Activated CD4-positive, alpha-beta T cell treated with anti-CD3 and anti-CD28 coated beads, Interleukin-2, Interleukin-4, amounts not matched to agents 100 ng/mL and 50 ng/mL, durations not matched to agents 16 hours and 8 hours (primary cell): ENCODE measurements at regions not wholly inside any gene's neighbourhood (a gene's known extent, or its start where the extent isn't known, plus 50 kb on each side); places are given as distances from the start of the nearest gene placed in this dataset.
"Not testable (repeated sequence)": the region's sequence is repeated elsewhere in the genome, so short reads cannot be mapped to it uniquely, and the experiment has no call there.

ENCODE experiments used
- DNase-seq: peaks from one replicate; pipeline ENCODE4 v3.0.0-alpha.2; 2020; ENCODE audit warnings: low spot score

DNA sequence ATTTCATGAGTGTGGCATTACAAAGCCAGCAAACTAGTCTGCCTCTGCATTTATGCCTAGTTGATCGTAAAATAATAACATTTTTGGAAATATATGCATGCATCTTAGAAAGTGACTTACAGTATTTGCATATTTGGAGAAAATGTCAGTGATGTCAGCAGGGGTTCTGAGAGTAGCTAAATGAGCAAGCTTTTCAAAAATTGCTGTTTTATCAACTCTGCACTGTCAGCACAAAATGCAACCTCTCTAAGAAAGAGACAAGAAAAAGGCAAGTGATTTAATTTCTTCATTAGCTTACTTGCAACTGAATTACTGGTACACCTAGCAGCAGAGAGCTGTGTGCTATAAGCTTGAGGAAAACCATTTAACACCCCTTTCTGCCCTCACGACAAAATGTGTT, 632.5 kb upstream of the MMS22L start:
- DNase-seq, result no peak

DNA sequence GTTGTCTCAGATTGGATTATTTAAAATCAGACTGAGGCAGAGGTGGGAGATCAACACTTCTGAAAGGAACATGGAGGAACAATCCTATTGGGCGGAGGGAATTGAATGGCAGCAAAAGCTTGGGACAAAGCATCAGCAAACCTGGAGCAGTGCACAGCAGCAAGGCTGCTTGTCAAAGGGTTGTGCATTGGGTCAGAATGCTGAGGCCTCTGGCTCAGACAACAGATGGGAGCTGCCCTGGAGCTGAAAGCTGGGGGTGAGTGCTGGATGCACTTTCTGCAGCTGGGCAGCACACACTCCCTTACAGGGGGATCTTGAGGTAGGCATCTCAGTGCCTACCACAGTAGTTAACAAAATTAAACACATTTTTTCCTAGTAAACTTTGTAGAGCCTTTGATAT, 634.4 kb upstream of the MMS22L start:
- no peak for DNase-seq

DNA sequence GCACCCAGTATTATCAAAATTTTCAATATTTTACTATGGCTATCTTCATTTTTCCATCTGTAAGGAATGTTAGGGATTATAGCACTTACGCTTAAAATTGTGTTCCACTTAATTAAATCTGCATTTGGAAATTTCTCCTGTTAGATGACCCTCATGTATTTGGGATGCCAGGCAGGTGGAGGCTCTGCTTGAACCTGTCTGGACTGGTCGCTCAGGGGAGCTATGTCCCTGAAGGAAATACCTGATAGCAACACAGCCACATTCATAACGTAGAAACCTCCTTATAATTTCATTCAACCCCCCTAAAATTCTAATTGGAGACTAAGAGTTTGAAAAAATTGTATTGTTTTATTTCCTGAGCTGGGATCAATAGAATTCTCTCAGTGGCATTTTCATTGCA, 636.0 kb upstream of the MMS22L start:
- DNase-seq, result no peak

DNA sequence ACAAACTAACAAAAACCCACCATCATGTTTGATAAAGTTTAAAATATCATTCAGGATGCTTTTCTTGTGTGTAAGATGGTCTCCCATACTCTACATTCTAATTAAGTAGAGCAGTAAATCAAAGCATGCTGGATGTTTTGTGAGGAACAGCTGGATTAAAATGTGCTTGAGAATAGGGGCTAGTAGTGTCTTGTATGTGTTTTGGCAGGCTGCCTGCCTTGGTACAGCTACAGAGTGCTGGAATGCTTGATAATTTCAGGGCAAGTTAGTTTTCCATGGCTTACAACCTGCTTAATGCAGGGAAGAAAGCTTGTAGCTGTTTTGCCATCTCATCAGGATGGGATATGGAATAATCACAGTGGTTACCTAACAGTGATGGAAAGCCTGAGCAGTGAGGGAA, 636.6 kb upstream of the MMS22L start:
- no peak for DNase-seq

DNA sequence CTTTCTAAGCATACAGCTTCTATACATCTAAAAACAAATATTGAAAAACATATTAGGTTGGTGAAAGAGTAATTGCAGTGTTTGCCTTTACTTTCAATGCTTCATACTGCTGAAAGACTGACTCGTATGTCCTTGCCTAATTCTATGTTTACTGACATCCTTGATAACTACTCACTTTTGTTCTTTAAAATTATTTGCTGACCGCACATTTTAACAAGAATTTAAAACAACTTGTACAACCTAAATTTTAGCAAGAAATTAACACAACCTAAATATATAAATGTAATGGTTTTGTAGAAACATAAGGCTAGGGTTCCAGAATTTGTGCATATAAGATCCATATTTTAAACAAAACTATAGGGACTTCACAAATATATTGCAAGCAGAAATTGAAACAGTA, 640.2 kb upstream of the MMS22L start:
- DNase-seq, result no peak

DNA sequence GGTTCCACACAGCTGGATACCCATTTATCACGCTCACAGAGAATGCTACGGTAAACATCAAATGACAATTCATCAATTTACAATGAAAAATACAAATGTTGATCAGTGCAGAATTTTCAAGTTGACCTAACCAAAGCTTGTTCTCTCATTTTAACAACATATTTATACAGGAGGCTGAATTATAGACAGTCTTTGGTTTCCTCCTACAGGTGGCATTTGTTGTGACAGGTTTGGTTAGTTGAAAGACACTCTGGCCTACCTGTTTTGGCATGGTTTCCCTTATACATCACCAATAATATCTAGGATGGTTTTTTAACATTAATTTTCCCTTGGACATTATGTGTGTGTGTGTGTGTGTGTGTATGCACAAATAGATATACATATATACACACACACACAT, 642.5 kb upstream of the MMS22L start:
- DNase-seq, result no peak

DNA sequence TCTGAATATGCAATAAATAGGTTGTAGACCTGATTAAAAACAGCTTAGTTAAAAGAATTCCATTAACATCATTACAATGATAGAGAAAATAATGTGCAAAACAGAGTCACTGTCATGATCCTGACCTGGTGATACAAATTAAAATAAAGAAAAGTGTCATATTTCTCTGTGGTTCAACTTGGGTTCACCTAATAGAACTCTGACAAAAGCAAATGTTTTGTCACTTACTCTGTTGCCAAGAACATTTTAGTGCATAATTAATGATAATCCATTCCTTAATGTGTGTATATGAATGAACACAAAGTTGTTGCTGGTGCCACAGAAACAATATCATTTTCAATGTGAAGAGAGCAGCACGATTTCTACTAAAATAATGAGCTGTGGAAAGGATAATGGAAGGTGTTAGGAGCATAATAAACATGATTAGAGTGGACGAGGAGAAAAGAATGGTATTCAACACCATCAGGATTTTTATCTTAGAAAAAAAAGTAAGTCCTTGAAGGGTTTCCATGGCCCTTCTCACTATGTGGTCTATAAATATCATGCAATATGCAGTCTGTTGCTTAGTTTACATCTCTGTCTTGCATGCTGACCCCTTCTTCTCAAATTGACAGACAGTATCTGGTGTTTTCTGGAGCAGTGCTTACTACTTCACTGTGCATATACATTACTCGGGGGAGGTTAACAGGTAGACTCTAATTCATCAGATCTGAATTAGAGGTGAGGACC, 656.6 kb upstream of the MMS22L start:
- no peak for DNase-seq

DNA sequence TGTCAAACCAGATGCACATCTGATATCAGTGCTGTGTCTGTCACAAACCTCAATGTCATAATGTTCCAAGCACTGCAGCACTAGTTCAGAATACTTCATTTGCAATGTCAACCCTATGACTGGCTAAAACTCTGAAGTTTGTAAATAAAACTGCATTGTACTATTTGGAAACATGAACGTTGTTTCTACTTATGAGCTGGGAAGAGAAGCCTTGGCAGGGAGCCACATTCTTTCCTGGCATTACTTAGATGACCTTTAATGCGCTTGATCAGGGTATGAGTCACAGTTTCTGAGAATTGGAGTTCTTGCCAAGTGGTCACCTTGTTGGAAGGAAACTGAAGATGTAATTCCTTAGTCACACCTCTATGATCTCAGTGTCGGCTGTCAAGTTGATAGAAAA, 664.8 kb upstream of the MMS22L start:
- no peak for DNase-seq

DNA sequence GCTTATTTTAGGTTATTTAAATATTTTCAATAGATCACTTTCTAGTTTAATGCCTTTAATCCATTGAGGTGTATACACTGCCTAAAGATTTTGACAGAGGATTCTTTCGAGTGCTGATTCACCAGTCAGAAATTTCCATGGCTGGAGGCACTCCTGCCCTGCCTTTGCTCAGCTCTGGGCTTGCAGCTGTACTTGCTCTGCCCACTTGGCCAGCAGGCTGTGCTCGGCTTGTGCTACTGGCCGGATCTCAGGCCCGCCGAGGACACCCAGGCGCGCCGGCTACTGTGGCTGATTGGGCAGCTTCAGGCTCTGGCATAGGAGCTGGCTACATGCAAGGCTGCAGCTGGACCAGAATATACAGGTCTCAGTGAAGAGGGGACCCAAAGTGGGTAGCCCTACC, 675.1 kb upstream of the MMS22L start:
- DNase-seq, result no peak

DNA sequence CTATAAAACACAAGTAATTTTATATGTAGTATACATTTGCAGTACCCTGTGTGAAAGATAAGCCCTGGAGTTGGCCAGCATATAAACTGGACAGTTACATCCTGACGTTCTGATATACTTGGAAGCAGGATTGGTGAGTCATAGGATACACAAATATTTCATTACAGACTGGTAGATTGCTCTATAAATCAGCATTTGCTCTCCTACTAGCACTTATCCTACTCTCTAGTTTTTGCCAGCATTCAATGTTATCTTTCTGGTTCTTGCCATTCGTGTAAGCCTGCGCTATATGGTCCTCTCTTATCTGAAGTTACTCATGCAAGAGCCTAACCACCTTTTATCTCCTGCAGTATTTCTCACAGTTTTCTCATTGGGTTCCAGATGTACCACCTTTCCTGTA, 680.2 kb upstream of the MMS22L start:
- no peak for DNase-seq

DNA sequence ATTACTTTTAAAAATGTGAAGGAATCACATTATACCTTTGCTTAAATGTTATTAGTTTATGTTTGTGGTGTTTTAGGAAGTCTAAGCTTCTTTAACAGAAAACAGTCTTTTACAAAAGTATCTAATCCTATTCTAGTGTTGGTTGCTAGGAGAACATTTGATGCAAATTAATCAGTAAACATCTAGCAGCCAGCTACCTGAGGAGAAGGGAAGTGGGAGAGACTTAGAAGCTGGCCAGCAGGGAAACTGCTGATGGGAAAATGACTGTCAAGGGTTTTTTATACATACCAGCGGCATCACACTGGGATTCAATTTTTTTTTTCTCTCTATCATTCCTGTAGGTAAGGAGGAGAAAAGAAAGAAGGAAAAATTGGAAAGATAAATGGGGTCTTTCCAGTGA, 686.0 kb upstream of the MMS22L start:
- DNase-seq, result no peak

DNA sequence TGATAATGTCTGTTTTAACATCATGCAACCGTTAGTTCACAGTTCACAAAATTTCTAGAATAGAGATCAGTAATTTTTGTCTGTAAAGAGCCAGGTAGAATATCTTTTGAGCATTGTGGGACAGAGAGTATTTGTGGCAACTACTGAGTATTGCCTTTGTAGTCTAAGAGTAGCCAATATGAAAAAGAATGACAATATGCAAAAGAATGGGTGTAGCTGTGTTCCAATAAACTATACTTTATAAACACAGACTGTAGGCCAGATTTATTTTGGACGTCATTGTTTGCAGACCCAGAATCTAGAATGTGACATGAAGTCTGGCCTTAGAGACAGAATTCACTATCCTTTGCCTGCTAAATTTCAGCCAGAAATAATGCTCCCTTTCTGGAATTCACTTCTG, 694.1 kb upstream of the MMS22L start:
- no peak for DNase-seq

DNA sequence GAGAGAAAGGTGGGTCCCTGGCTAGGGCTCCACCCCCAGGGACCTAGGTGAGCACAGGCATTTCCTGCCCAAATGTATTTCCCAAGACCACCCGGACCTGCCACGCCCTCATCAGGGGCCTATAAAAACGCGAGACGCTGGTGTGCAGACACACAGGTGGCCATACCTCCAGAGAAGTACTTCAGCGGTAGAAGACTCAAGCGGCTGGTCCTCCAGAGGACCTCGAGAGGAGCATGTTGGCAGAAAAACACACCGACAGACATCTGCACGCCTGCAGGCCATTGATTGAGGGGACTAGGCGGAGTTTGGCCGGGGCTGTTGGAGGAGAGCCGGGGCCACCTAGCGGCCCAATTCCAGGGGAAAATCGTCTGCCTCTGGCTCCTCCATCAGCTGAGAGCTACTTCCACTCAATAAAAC, 695.8 kb upstream of the MMS22L start:
- no peak for DNase-seq

DNA sequence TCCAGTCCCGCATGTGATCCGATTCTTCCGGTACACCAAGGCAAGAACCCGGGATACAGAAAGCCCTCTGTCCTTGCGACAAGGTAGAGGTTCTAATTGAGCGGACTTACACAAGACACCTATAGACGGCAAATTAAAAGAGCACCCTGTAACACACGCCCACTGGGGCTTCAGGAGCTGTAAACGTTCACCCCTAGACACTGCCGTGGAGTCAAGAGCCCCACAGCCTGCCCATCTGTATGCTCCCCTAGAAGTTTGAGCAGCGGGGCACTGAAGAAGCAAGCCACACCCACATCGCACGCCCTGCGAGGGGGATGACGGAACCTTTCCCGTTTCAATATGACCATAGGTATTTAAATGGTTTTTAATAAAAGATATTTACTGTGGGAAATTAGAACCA, 696.3 kb upstream of the MMS22L start:
- not testable (repeated sequence) for DNase-seq

DNA sequence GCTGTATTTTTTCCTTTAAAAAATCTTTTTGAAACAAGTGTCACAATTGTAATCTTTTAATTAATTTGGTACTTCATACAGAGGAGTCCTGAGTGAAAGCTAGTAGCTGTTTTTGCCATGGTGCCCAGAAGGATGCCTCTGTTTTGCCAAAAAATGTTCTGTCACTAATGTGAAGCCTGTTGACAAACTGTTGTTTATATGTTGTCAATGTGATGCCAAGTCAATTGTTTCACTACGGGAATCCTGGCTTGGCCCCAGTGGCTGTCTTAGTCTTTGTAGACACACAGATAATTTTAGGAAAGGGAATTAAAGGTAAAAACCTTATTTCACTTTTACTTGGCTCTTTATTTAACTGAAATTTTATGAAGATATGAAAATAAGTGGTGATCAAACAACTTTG, 706.4 kb upstream of the MMS22L start:
- DNase-seq, result no peak

DNA sequence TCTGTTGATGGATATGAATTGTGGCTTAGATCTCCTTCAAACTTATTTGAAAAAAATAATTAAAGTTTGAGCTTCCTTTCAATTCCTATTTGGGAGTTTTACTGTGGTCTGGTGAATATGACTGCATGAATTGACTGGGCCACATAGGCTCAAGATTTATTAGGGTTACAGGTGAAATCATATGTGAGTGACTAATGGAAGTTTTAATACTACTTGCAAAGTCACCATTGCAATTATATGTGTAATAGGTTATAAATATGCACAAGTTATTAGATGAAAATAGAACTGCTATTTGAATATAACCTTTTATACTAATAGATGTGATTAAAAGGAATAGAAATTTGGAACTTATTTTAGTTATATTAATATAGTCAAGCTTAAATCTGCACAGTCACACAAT, 712.1 kb upstream of the MMS22L start:
- DNase-seq, result no peak

DNA sequence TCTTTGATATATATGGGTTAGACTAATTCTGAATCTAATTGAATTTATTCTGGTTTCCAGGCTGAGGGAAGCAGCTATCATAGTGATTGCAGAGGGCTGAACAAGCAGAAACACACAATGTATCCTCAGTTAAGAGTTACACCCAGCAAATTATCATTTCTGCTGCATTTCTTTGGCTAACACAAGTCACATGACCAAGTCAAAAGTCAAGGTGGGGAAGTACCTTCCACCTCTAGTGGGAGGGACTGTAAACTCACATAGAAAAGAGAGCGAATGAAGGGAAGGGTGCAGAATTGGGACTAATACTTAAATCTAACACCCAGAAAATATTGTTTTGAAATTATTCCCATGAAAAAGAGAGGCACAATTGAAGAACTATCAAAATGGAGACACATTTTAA, 719.7 kb upstream of the MMS22L start:
- no peak for DNase-seq

DNA sequence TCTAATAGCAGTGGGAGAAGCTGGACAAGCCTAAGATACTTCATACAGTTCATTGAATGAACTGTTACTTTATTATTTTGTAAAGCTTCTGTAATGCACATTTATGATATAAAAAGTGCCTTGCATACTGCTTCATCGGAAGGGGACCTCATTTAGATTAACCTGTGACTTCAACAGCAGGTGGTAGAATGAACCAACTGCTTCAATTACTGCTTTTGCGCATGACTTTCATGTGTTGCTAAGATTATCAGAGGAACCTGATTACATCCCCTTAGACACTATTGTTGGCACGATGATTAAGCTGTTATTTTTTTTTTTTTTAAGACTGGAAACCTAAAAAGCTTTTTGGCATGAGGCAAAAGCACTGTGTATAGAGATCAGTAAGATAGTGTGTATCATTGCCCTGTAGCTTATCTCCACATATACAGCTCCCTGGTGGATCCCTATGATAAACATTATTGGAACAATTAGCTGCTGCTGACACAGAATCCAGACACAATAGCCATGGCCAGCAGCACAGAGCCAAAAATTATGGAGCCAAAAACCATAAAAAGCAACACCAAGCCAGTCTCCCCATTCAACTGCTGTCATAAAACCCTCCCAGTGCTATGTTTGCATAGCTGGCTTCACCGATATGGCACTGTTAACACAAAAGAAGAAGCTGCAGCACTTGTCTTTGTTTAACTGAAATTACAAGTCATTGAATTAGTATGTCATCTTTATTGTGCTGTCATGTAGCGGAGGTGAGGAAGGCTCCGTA, 731.6 kb upstream of the MMS22L start:
- DNase-seq, result no peak

DNA sequence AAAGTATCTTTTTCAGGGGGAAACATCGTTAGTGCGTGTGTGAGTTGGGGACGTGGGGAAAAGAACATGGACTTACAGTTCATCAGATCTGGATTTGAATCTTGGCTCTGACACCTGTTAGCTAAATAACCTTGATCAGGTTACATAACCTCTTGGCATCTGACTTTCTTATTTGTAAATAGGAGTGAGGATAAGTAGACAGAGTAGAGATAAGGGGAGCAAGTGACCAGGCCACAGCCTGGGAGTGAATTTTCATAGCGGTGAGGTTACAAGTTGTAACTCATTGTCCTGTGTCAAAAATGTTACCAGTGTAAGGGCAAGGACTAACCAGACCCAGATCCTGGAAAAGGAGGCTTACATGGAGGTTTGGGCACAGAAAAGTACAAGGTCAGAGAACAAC, 733.5 kb upstream of the MMS22L start:
- DNase-seq, result no peak

DNA sequence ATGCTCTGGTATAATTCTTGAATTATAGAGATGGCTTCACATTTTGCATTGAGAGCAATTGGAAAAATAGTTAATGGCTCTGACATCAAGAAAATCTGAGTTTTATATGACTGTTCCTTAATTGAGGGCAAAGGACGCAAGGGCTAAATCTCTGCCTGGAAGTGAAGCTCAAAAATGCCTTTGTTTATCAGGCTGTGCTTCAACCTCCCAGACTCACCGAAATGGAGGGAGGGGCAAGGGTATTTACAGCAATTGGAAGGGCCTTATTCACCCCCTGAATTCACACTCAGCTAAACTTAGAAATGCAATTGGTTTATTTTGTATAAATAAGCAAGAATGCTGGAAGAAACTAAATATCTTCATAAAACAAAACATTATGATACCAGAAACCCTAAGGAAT, 737.2 kb upstream of the MMS22L start:
- no peak for DNase-seq

DNA sequence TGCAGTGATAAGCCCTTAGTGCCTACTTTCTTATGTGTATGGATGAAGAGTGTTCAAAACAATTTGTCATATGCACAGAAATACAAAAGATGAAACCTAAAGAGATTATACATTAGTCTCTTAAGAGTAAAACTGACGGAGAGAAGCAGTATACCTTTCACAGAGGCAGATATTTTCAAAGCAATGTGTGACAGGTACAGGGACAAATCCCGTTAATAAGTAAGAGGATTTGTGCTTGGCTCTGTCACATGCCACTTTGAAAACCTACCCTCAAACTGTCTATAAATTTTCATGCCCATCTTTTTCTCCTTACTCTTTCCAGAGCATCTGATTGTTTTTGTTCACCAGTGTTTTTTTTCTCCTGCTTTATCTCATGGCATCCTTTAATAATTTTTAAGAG, 741.3 kb upstream of the MMS22L start:
- DNase-seq, result no peak

DNA sequence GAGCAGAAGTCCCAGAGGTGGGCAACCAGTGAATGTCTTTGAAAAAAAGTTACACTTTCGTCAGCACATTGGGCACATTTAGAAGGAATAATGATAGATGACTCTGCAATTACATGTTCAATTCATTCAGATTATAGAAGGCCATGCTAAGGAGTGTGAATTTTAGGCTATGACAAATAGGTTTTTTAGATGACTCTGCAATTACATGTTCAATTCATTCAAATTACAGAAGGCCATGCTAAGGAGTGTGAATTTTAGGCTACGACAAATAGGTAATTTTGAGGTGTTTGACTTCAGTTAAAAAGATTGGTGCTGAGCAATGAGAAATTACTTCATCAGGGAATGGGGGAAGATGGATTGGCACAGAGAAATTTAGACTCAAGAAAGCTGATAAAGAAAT, 744.9 kb upstream of the MMS22L start:
- DNase-seq, result no peak

DNA sequence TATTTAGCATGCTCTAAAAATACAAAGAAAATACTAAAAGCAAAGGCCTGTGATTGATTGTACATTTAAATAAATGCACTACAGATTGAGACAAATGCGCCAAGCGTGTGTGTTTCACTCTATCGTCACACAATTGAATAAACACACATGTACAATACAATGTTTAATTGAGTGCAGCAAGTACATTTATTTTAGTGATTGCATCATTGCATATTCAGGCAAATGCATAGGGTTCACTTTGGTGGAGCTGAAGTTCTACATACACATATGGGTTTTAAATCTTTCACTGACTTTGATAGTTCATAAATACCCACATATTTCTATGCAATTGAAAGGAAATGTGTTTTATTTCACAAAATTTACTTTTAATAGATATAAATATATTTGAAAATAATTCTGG, 750.6 kb upstream of the MMS22L start:
- DNase-seq, result no peak

DNA sequence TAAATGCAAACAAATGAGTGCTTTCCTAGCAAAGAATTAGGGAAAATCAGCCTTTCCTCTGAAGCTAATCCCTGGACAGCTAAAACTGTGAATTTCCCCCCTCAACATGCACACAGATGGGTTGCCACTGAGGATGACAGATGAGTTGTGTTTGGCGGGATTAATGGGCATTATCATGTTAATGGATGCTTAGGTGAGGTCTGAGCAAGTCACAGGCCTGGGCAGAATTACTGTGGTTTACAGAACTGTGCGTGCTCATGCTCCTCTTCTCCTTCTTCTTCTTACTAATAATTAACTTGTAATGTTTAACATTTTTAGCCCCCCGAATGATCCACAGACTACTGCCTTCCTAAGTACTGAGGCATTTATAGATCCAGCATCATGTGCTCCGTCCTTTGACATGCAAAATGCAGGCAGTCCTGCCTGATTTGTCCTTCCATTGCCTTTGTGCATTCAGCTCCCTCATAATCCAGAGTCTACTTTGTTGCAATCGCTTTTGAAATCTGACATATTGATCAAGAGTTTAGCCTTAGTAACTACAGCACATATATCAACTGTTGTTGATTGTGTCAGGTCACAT, 753.4 kb upstream of the MMS22L start:
- no peak for DNase-seq
